Central memory CD4-positive, alpha-beta T cell (primary cell): ENCODE measurements at regions not wholly inside any gene's neighbourhood (a gene's known extent, or its start where the extent isn't known, plus 50 kb on each side); places are given as distances from the start of the nearest gene placed in this dataset.

Experiments used
- DNase-seq: peaks from one replicate; pipeline ENCODE4 v3.0.0; 2022

DNA sequence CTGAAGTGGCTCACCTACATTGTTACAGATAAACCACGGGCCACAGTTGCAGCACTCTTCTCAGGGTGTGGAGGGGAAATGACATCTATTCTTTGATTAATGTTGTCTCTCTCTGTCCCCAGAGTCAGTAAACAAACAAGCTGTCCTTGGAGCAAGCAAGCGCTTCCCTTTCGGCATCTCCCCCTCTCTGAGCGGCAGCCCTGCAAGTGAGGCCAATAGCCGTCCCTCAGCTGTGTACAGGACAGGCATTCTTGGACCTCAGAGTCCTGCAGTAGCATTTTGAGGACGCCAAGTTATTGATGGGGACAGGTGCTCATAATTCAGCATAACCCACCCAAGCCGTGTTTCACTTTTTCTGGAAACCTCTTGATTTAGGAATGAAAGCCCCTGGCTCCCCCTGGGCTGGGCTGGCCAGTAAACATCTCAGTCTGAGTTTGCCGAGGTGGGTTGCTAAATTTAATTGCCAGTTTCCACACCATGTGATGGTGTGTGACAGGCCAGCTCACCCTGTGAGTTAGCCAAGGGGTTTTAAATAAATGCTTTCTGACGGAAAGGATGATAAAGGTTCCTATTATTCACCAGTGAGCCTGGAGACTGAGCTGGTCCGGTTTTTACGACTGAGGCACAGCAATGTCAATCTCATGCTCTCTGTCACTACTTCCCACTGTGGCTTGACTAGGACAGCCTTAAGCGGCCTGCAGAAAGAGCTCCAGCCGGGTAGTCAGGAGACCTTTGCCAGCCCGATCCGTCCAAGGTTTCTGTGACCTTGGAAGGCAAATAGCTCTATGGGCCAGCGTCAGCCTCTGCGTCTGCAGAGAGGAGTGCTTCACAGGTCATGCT is 214.8 kb upstream of the RREB1 start:
- DNase-seq, result no peak

DNA sequence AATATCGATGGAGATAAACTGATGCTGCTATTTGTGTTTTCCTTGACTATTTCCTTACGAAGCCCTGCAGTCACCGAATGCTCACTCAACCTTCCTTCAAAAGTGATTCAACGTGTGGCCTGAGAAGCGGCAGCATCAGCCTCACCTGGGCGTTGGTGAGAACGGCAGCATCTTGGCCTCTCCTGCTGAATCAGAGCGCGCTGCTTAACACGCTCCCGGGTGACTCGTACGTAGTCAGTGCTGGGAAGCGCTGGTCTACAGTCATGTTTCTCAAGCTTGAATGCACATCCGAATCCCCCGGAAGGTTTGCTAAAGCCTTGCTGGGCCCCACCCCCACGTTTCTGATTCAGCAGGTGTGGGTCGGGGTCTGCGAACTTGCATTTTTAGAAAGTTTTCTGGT is 214.1 kb upstream of the RREB1 start:
- no peak for DNase-seq

DNA sequence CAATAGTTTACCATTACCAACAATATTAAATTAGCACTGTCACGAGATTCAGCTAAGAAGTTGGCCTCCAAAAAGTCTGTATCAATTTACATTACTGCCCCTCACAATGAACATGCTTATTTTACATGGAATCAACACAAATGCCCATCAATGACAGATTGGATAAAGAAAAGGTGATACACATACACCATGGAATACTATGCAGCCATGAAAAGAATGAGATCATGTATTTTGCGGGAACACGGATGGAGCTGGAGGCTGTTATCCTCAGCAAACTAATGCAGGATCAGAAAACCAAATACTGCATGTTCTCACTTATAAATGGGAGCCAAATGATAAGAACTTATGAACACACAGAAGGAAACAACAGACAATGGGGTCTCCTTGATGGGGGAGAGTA is 211.8 kb upstream of the RREB1 start:
- no peak for DNase-seq

DNA sequence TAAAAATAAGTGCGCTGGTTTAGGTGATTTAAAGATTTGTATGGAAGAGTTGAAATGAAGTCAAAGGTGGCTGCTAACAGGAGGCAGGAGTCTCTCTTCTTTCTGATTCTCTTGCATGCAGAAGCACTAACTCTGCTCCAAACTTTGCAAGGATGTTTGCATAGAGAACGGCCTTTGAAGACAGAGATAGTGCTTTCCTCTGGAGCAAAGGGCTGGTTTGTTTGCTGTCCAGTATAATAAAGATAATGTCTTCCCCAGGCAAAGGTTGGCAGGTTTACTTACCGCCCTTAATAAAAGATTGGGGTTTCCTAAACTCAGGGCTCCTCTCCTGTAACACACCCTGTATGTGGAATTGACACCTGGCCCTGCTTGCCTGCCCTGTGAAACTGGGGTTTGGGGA is 210.6 kb upstream of the RREB1 start:
- no peak for DNase-seq

DNA sequence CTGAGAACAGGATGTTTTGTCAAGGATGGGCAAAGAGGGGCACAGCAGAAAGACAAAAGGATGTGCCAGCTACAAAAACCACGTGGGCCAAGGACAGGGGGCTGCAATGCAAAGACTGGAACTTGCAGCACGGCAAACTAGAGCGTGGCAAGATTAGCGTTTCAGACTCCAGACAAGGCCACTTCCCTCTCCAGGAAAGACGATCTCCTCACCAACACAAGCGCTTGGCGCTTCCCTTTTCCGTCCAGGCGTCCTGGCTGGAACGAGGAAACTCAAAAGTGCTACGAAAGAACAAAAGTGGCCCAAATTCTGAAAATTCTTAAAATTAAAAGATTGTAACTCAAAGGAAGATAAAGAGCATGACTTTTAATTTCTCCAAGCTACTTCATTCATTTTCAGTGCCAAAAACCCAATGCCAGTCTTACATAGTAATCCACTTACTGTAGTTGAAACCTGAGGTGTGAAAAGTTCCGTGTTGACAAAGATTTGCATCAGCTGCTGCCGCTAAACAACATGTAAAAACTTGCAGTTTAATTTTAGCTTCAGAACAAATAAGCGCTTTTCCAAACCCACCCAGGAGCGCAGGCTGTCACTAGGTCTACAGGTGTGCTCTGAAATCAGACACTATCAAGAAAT is 207.1 kb upstream of the RREB1 start:
- no peak for DNase-seq

DNA sequence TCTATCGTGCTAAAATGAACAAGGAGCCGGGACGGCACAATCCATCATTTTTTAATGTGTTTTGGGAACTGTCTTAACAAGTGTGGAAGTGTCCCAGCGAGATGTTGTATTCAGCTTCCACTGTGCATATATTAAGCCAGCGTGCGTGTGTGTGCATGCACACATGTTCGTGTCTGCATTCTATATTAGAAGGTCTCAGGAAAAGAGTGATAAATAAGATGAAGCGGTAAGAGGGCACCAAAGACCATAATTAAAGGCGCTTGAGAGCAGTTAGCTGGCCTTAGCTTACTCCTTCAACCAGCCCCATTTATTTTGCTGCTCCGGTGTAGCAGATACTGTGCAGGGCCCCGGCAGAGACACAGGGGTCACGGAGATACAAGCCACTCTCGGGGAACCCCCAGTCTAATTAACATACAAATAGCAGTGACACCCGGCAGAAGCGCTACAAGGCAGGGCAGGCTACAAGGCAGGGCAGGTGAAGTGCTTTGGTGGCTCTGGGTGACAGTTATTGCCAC is 206.5 kb upstream of the RREB1 start:
- DNase-seq, result no peak

DNA sequence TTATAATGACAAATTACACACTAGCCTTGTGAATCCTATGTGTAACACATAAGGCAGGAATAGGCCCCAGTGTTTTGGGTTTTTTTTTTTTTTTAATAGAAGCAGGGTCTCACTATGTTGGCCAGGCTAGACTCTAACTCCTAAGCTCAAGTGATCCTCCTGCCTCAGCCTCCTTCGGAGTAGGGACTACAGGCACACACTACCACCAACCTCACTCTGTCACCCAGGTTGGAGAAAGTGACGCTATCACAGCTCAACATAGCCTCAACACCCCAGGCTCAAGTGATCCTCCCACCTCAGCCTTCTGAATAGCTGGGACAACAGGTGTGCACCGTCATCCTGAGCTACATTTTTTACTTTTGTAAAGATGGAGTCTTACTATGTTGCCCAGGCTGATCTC is 205.8 kb upstream of the RREB1 start:
- DNase-seq, result no peak

DNA sequence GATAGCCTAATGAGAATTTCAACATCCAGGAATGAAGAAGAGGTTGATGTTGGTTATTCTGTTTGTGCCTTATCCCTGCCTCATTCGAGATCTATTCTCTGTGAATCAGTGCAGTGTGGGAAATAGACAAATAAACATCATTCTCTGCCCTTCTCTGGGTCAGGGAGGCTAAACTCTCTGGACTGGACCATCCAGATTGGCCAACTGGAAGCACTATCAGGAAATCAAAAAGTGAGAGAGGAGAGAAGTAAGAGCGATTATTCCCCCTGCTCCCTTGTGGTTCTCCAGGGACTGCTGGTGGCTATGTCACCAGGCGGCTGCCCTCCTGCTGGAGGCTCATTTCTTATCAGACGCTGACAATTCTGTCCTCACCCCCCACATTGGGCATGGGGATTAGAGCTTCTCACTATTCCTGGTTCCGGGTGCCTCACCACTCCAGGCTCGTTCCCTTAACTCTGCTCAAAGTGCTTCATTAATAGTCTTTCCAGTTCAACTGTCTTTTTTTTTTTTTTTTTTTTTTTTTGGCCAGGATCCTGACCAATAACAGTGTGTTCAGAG is 201.7 kb upstream of the RREB1 start:
- no peak for DNase-seq

DNA sequence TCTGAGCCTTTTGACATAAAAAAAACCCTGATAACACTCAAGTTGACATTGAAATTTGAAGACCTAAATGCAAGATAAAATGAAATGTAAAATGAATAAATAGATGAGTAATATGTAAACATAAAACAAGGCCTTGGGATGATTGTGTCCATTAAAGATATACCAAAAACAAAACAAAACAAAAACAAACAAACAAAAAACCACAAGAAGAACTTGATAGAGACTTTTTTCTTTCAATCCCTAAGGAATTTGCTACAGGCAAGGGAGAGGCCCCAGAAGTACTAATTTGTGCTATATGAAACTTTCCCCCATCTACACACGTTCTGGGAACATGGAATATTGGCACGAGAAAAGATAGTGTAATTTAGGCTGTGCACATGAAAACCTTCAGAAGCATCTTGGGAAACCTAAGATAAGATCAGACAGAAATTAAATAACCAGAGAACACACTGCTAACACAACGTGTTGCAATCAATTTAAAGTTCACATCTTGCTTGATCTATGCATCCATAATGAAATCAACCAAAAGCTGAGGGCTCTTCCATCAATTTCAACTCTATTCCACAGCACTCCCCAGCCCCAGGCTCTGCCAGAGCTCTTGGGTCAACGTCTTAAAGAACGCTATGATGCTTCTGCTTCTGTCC is 201.1 kb upstream of the RREB1 start:
- DNase-seq, result no peak

DNA sequence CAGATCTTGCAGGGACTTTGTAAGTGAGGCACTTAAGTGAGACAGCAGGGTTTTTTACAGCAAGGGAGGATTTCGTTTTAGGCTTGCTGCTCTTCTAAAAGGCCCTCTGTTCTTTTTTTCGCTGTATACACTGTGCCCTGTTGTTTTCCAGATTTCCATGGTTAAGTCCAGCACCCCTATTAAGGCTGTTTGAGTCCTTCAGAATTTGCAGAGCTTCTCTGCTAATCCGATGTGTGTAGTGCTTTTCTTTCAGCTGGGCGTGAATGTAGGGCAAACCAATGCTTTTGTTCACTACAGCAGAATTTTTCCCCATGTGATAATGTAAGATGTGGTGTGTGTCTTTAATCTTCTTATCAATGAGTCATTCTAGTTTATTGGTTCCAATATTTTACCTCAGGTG is 200.5 kb upstream of the RREB1 start:
- DNase-seq, result no peak

DNA sequence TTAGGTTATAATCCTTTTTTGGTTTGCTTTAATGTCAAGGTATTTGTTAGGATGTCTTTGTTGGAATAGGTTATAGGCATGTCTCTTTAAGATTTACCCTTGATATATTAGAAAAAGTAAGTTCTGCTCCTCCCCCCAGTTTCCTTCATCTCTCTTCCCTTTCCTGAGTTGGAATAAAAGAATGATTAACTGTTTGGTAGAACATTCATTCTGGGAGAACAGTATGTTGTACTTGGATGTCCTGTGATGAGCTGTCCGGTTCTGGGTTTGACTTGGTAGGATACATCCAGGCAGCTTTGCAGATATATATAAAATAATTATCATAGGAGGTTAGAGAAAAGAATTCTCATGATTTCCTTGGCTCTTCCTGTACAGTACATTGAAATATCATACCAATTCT is 199.6 kb upstream of the RREB1 start:
- no peak for DNase-seq

DNA sequence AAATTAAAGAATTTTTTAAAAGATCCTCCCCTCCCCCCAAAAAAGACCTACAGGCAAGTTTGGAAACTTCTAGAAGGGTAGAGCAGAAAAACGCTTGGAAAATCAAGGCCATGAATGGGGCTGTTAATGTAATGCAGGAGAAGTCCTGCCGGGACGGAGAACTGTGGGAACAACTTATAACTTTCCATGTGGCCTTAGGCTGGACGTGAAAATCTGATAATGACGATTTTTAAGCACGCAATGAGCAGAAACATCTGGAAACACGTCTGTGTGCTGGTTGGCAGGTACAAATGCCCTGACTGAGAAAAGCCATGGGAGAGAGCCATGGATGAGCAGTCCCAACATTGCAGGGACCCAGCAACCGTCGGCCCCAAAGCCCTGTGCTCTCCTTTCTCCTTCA is 198.7 kb upstream of the RREB1 start:
- no peak for DNase-seq

DNA sequence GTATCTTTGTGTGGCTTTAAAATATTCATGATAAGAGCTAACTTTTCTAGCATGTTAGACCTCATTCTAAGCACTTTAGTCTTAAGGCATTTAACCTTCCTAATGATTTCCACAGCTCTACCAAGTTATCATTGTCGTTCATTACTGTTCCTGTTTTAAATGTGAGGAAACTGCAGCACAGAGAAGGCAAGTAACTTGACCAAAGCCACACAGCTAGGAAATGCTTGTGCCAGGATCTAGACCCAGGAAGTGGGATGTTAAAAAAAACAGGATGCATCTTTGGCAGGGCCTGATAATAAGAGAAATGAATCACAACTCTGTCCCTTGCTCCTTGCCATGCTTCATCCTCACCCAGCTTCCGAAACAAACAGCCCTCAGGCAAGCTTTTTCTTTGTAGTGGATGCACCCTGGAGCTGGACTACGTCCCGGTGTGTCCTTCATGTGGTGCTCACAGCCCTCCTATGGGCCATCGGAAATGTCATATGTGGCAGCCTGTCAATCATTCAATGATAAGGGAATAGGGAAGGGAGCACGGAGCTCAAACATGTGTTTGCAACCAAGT is 196.9 kb upstream of the RREB1 start:
- no peak for DNase-seq

DNA sequence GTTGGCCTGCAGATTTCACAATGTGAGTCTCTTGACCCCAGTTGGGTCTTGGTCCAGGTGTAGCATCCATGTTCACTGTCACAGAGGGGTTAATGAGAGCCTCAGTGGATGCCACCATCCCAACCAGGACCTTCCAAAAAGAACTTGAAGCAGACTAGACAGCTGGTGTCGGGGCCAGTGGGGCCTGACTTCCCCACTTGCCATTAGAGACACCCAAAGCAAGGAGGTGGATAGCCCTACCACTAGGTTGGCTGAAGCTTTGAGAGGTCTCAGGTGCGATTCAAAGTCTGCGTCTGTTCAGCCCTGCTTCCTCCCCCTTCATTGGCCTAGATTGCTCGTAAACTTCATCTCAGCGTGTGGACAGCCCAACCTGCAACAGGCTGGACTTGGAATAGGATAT is 196.4 kb upstream of the RREB1 start:
- DNase-seq, result no peak

DNA sequence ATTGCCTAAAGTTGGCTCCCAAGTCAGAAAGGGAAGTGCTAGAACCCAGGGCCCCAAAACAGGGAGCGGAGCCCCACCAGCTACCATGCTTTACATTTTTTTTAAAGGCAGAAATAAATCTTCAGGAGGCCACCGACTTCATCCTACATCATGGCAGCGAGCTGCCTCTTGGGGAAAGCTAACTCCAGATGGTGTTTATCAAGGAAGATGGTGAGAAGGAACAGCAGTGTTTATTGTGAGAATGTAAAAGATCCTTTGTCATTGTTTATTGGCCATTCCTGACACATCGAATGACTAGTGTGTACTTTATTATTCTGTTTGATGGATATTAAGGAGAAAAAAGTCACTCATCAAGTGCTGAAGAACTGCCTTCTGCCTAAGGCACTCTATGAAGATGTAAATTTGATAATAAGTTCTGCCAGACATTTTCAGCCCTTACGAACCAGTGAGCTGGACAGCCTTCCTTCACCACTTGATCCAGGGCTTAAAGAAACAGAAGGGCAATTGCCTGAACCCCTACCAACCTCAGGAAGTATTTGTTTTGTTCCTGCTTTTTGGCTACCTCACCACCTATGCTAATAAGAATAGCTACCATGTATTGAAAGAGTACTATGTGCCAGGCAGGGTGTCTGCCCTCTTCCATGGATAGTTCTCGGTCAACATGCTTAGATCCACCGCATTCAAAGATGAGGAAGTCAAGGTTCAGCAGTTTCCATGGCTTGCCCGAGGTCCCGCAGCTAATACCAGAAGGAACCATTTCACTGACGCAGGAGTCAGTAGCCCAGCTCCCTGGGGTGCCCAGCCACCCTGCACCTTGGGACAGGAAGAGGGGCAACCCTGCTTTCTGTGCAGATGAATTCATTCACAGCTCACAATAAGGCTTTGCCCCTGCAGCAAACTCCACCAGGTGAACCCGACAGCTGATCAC is 194.7 kb upstream of the RREB1 start:
- DNase-seq, result no peak

DNA sequence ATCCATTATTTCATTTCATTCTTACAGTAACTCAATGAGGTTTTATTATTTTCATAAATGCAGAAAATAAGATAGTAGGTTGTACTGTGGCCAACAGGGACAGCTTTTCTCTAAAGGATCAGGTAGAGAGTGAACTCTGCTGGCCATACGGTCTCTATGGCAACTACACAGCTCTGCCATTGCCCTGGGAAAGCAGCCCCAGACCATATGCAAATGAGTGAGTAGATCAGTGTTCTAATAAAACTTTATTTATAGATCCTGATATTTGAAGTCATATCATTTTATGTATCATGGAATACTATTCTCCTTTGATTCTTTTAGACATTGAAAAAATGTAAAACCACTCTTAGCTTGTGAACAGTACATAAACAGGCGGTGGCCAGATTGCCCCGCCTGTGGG is 192.5 kb upstream of the RREB1 start:
- DNase-seq, result no peak

DNA sequence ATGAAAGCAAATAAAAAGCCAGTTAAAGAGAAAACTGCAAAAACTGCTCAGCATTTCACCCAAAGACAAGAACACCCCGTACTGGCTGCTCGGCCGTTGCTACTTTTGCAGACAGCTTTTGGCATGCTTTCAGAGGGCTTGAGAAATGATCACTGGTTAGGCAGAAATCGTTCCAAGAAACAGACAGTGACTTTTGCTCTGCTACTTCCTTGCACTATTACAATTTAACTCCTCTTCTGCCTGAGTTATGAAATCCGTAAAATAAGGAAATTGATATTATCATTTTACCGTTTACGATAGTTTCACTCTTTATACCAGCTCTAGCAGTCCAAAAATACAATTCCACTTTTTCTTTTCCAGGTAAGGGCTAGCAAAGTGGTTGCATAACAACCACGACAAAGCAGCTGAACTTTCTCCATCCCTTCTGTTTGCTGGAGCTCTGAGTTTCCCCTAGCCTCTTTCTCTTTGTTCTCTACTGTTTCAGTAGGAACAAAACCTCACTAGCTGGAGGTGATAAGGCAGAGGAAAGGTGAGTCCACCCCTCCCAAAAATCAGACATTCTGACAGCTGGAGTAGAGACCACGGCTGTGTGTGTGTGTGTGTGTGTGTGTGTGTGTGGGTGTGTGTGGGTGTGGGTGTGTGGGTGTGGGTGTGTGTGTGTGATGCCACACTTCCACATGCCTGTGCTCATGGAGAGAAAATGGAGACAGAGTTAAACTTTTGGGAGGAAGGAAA is 191.8 kb upstream of the RREB1 start:
- no peak for DNase-seq

DNA sequence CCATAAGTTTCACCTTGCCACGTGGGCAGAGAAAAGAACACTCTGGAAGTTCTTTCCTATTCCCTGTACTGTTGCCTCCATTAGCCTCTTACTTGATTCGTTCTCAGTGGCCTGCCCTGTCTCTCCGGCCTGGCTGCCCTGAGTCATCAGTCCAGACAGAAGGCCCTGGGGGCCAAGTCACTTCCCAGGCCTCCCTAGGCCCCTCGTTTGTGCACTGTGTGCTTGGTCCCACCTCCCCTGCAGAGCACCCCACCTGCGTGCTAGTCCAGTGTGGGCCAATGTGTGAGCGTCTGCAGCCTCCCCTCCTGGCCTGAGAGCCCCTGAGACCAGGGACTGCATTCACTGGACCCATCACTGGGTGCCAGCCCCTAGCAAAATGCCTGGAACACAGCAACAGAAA is 191.2 kb upstream of the RREB1 start:
- no peak for DNase-seq

DNA sequence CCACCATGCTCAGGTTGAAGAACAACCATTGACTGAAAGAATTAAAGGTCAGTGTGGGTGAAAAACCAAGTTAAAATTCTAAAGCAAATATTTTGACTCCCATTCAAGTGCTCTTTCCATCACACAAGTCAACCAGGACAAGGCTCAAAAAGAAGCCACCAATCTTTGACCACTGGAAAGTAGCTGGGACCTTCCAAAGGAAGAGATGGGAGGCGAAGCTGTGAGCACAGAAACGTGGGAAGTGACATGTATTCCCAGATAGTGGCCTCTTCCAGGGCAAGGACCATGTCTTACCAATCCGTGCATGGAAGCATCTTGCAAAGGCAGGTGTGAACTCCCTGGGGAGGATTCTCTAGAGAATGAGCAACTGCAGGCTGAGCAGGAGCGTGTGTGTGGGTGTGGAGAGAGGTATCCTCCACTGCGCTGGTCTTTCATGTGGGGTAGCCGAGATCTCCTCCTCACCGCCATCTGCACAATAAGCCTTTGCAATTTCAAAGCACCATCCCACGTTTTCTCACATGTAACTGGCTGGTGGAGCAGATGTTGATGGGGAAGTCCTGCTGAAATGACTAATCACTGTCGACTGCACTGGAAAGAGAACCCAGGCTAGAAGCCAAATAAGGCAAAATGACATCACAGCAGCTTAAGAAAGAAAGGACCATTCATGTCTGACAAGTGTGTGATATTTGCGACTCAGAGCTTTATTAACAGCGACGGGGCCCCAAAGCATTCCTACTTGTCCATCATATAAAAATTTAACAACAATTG is 189.4 kb upstream of the RREB1 start:
- DNase-seq, result no peak

DNA sequence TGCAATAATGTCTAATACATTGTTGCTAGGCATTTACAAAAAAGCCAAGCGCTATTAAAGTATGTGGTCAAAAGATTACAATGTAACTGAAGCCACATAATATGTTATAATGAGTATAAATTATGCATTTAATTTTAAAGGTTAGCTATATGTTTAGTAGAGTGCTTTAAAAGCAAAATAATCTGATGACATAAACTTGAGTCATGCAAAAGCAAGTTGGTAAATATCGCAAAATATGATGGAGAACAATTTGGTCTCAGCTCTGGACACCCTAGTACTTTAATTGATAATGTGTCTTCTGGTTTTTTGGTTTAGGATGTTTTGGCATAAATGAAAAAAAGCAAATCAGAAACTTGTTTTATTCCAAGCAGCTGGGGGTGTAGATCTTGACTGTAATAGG is 188.6 kb upstream of the RREB1 start:
- no peak for DNase-seq
